ENCODE measurements at regions not wholly inside any gene's neighbourhood (a gene's known extent, or its start where the extent isn't known, plus 50 kb on each side); places are given as distances from the start of the nearest gene placed in this dataset.
"Not testable (repeated sequence)": the region's sequence is repeated elsewhere in the genome, so short reads cannot be mapped to it uniquely, and the experiment has no call there.

- DNase-seq (ENCODE audit: insufficient read length, low spot score) (no peak), FAIRE-seq (no peak)
- no peak for TF ChIP-seq POLR2A (IDR thresholded peaks at IDR 0.05; ENCODE audit: low read depth, low read length)
- TF ChIP-seq POU2F2 (IDR thresholded peaks at IDR 0.05; ENCODE audit: low read depth, low read length), result no peak
- no peak for TF ChIP-seq POLR2AphosphoS5 (IDR thresholded peaks at IDR 0.05; ENCODE audit: low read depth, low read length)
Measured at GRCh38 chr1:4063516-4063915, 163.4 kb upstream of the C1orf174 start.

GRCh38 chr1:4064150-4064889 lies 164.2 kb upstream of the C1orf174 start:
- no peak for FAIRE-seq
- TF ChIP-seq PAX5 (IDR thresholded peaks at IDR 0.05; ENCODE audit: insufficient read depth, low read length, severe bottlenecking) (no peak), POLR2AphosphoS5 (IDR thresholded peaks at IDR 0.05; ENCODE audit: low read depth, low read length) (no peak), POU2F2 (IDR thresholded peaks at IDR 0.05; ENCODE audit: low read depth, low read length) (no peak), TAF1 (IDR thresholded peaks at IDR 0.05; ENCODE audit: low read depth, low read length) (no peak), POLR2A (IDR thresholded peaks at IDR 0.05; ENCODE audit: low read depth, low read length) (no peak), SPI1 (IDR thresholded peaks at IDR 0.05; ENCODE audit: low read depth, low read length) (no peak)
- DNase-seq (ENCODE audit: insufficient read length, low spot score), result no peak

- DNase-seq (ENCODE audit: insufficient read length, low spot score) (no peak), FAIRE-seq (no peak)
- TF ChIP-seq TAF1 (IDR thresholded peaks at IDR 0.05; ENCODE audit: low read depth, low read length), result no peak
- no peak for TF ChIP-seq POLR2AphosphoS5 (IDR thresholded peaks at IDR 0.05; ENCODE audit: low read depth, low read length)
- TF ChIP-seq PAX5 (IDR thresholded peaks at IDR 0.05; ENCODE audit: insufficient read depth, low read length, severe bottlenecking), result no peak
- no peak for TF ChIP-seq SPI1 (IDR thresholded peaks at IDR 0.05; ENCODE audit: low read depth, low read length)
- TF ChIP-seq POLR2A (IDR thresholded peaks at IDR 0.05; ENCODE audit: low read depth, low read length), result no peak
- no peak for TF ChIP-seq POU2F2 (IDR thresholded peaks at IDR 0.05; ENCODE audit: low read depth, low read length)
Measured at GRCh38 chr1:4066860-4067599, 167.0 kb upstream of the C1orf174 start.

GRCh38 chr1:4068076-4068475 lies 168.0 kb upstream of the C1orf174 start:
- FAIRE-seq (no peak), DNase-seq (ENCODE audit: insufficient read length, low spot score) (no peak)
- no peak for TF ChIP-seq POU2F2 (IDR thresholded peaks at IDR 0.05; ENCODE audit: low read depth, low read length)
- no peak for TF ChIP-seq POLR2AphosphoS5 (IDR thresholded peaks at IDR 0.05; ENCODE audit: low read depth, low read length)
- no peak for TF ChIP-seq SPI1 (IDR thresholded peaks at IDR 0.05; ENCODE audit: low read depth, low read length)
- TF ChIP-seq POLR2A (IDR thresholded peaks at IDR 0.05; ENCODE audit: low read depth, low read length), result no peak
- TF ChIP-seq PAX5 (IDR thresholded peaks at IDR 0.05; ENCODE audit: insufficient read depth, low read length, severe bottlenecking), result no peak
- no peak for TF ChIP-seq TAF1 (IDR thresholded peaks at IDR 0.05; ENCODE audit: low read depth, low read length)

GRCh38 chr1:4071653-4072052 lies 171.6 kb upstream of the C1orf174 start:
- no peak for FAIRE-seq
- no peak for DNase-seq (ENCODE audit: insufficient read length, low spot score)
- TF ChIP-seq SPI1 (IDR thresholded peaks at IDR 0.05; ENCODE audit: low read depth, low read length) (no peak), POLR2A (IDR thresholded peaks at IDR 0.05; ENCODE audit: low read depth, low read length) (no peak), TAF1 (IDR thresholded peaks at IDR 0.05; ENCODE audit: low read depth, low read length) (no peak), PAX5 (IDR thresholded peaks at IDR 0.05; ENCODE audit: insufficient read depth, low read length, severe bottlenecking) (no peak), POLR2AphosphoS5 (IDR thresholded peaks at IDR 0.05; ENCODE audit: low read depth, low read length) (no peak), POU2F2 (IDR thresholded peaks at IDR 0.05; ENCODE audit: low read depth, low read length) (no peak)

- no peak for DNase-seq (ENCODE audit: insufficient read length, low spot score)
- FAIRE-seq, result no peak
- TF ChIP-seq POU2F2 (IDR thresholded peaks at IDR 0.05; ENCODE audit: low read depth, low read length) (no peak), POLR2AphosphoS5 (IDR thresholded peaks at IDR 0.05; ENCODE audit: low read depth, low read length) (no peak), TAF1 (IDR thresholded peaks at IDR 0.05; ENCODE audit: low read depth, low read length) (no peak), PAX5 (IDR thresholded peaks at IDR 0.05; ENCODE audit: insufficient read depth, low read length, severe bottlenecking) (no peak), POLR2A (IDR thresholded peaks at IDR 0.05; ENCODE audit: low read depth, low read length) (no peak), SPI1 (IDR thresholded peaks at IDR 0.05; ENCODE audit: low read depth, low read length) (no peak)
Measured at GRCh38 chr1:4072481-4073153, 172.5 kb upstream of the C1orf174 start.

GRCh38 chr1:4075436-4076225 lies 175.6 kb upstream of the C1orf174 start:
- TF ChIP-seq PAX5 (IDR thresholded peaks at IDR 0.05; ENCODE audit: insufficient read depth, low read length, severe bottlenecking) (no peak), SPI1 (IDR thresholded peaks at IDR 0.05; ENCODE audit: low read depth, low read length) (no peak), POLR2A (IDR thresholded peaks at IDR 0.05; ENCODE audit: low read depth, low read length) (no peak), POU2F2 (IDR thresholded peaks at IDR 0.05; ENCODE audit: low read depth, low read length) (no peak), POLR2AphosphoS5 (IDR thresholded peaks at IDR 0.05; ENCODE audit: low read depth, low read length) (no peak), TAF1 (IDR thresholded peaks at IDR 0.05; ENCODE audit: low read depth, low read length) (no peak)
- FAIRE-seq, result no peak

GRCh38 chr1:4076346-4076745 lies 176.3 kb upstream of the C1orf174 start:
- FAIRE-seq, result no peak
- no peak for TF ChIP-seq PAX5 (IDR thresholded peaks at IDR 0.05; ENCODE audit: insufficient read depth, low read length, severe bottlenecking)
- TF ChIP-seq POLR2A (IDR thresholded peaks at IDR 0.05; ENCODE audit: low read depth, low read length), result no peak
- no peak for TF ChIP-seq TAF1 (IDR thresholded peaks at IDR 0.05; ENCODE audit: low read depth, low read length)
- TF ChIP-seq POLR2AphosphoS5 (IDR thresholded peaks at IDR 0.05; ENCODE audit: low read depth, low read length), result no peak
- no peak for TF ChIP-seq SPI1 (IDR thresholded peaks at IDR 0.05; ENCODE audit: low read depth, low read length)
- no peak for TF ChIP-seq POU2F2 (IDR thresholded peaks at IDR 0.05; ENCODE audit: low read depth, low read length)

More at GRCh38 chr1:4075436-4076225, 175.6 kb upstream of the C1orf174 start:
- DNase-seq (ENCODE audit: insufficient read length, low spot score), result no peak

GRCh38 chr1:4078091-4078962 lies 178.3 kb upstream of the C1orf174 start:
- DNase-seq (ENCODE audit: insufficient read length, low spot score), result not testable (repeated sequence)
- FAIRE-seq, result peak; percentile 78

More at GRCh38 chr1:4076346-4076745, 176.3 kb upstream of the C1orf174 start:
- DNase-seq (ENCODE audit: insufficient read length, low spot score), result no peak
